HFF-Myc (cell line): ENCODE measurements at regions not wholly inside any gene's neighbourhood (a gene's known extent, or its start where the extent isn't known, plus 50 kb on each side); places are given as distances from the start of the nearest gene placed in this dataset.

Source experiments
- DNase-seq: peaks from one replicate; pipeline ENCODE4 v3.0.0-alpha.2; 2011; ENCODE audit warnings: low read depth; ENCODE audit errors: extremely low read depth
- H3K4me3 ChIP-seq: replicated peaks from 2 replicates; pipeline ENCODE4 v1.5.1; 2011; ENCODE audit warnings: low read depth, mild to moderate bottlenecking, control low read depth, low read length
- CTCF ChIP-seq: IDR thresholded peaks from 2 replicates; pipeline ENCODE4 v1.5.1; 2012; ENCODE audit warnings: mild to moderate bottlenecking, low read depth, low read length, control low read depth; ENCODE audit errors: missing control alignments

GRCh38 chr16:76956394-76956793 lies 234.6 kb upstream of the MON1B start:
- no peak for DNase-seq
- no peak overlapping the region for H3K4me3 ChIP-seq
- no peak for TF ChIP-seq CTCF

DNA sequence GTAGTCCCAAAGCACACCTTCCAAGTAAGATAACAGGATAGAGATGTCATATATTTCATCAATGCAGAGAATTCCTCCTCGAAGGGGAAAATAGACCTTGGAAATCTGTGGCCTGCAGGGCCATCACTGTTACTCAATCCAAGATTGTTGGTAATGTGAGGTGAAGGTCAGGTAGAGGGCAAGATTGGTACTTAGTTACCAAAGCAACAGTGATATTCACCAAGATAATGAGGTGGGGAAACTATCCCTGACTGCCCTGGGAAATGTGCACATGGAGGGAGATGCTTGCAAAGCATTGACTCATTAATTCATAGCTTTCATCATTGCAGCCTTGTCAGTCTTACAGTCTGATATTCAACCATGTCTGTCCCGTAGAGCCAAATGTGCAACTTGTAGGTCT lies 234.1 kb upstream of the MON1B start:
- H3K4me3 ChIP-seq, result no peak overlapping the region
- no peak for DNase-seq
- no peak for TF ChIP-seq CTCF

DNA sequence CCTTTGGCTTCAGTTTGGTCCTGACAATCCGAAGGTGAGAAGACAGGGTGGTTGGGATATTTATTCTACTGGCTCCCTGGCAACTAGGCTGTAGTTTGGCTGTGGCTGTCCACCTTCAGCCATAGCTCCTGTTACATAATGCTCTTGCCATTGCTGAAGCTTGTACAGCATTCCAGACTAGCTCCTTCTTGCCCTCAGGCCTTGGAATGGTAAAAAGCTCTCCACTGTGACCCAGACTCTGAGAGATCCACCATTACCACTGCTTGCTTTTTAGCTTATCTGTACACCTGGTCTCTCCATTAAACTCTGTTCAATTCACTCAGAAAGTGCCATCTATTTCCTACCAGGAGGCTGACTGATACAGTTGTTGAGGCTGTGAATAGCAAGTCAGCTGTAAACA lies 231.8 kb upstream of the MON1B start:
- no peak for TF ChIP-seq CTCF
- no peak for DNase-seq
- H3K4me3 ChIP-seq, result no peak overlapping the region

DNA sequence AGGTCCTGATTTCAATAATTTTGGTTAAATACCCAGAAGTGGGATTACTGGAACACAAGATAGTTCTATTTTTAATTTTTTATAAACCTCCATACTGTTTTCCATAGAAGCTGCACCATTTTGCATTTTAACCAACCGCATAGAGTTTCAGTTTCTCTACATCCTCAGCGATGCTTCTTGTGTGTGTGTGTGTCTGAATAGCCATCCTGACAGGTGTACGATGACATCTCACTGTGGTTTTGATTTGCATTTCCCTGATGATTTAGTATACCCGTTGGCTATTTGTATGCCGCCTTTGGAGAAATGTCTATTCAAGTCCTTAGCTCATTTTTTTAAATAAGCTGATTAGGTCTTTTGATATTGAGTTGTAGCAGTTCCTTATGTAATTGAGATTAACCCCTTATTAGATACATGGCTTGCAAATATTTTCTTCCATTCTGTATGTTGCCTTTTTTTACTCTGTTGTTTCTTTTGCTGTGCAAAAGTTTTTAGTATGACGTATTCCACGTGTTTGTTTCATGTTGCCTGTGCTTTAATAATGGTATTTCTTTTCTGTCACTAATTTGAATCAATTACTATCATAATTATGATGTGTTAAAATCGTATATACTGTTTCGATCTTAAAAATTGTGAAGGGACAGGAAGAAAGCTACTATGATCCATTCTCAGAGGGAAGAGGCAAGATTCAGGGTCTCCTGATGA lies 227.2 kb upstream of the MON1B start:
- TF ChIP-seq CTCF, result no peak
- H3K4me3 ChIP-seq, result no peak overlapping the region
- no peak for DNase-seq

DNA sequence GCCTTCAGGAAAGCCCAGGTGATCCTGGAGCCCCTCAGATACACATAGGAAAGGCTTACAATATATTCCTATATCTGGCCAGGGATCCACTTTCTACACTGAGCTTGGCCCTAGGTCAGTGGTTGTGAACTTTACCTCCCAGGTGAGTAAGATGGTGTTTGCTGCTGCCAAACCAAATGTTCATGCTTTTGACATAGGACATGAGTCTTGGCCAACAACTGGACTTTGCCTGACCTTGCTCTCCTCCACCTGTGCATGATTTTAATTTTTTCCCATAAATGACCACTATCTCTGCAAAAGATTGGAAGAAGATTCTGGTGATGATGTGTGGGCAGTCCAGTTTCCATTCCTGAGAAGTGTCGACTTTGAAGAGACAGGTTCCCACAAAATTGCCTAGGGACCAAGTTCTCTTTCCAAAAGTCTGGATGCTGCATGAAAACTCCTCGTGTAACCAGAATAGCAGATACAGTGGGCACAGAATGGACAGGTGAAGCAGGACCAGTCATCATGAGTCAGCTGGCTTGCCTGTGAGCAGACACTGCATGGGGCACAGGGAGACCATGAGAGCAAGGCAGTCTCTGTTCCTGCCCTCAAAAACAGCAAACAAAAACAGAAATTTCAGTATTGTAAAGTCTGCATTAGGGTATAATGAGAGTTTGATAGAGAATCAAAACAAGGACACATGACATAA lies 226.4 kb upstream of the MON1B start:
- DNase-seq, result no peak
- TF ChIP-seq CTCF, result no peak
- H3K4me3 ChIP-seq, result no peak overlapping the region

DNA sequence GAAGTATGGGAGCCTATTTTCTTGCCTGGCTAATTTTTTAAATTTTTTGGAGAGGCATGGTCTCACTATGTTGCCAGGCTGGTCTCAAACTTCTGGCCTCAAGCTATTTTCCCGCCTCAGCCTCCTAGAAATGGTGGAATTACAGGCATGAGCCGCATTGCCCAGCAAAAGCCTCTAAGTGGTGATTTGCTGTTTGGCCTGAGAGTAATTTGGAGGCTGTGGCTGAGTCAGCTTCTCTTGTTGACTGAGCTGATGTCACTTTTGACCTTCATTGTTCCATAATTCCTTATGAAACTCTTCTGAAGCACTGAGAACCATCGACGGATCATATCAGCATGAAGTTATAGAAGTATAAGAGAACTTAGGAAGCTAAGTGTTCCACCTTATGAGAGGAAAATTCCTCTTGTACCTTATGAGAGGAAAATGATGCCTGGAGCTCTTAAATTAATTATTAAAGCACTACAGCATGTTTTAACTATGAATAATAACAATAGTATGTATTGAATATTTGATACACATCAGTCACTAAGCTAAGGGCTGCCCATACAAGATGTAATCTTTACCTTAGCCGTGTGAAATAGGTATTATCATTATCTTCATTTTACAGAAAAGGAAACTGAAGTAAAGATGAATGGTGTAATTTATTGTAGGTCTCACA lies 220.8 kb upstream of the MON1B start:
- no peak for TF ChIP-seq CTCF
- H3K4me3 ChIP-seq, result no peak overlapping the region
- no peak for DNase-seq
